Testis (tissue), 2 donors: ENCODE measurements at regions not wholly inside any gene's neighbourhood (a gene's known extent, or its start where the extent isn't known, plus 50 kb on each side); places are given as distances from the start of the nearest gene placed in this dataset.

Experiments used
- DNase-seq: peaks from one replicate; pipeline ENCODE4 v3.0.0-alpha.2; 2019
- H3K27ac ChIP-seq, 2 donors: fragments of 200-600 bp; sonication (generic); one replicate each; pipeline ENCODE4 v1.5.1; 2019
- H3K27me3 ChIP-seq: fragments of 200-600 bp; sonication (generic); one replicate; pipeline ENCODE4 v1.5.1; 2019
- H3K36me3 ChIP-seq: fragments of 200-600 bp; sonication (generic); one replicate; pipeline ENCODE4 v1.5.1; 2017; ENCODE audit warnings: low read depth; ENCODE audit errors: missing control alignments
- H3K4me1 ChIP-seq: fragments of 200-600 bp; sonication (generic); one replicate; pipeline ENCODE4 v1.5.1; 2019
- H3K4me3 ChIP-seq, 2 donors: fragments of 200-600 bp; sonication (generic); one replicate each; pipeline ENCODE4 v1.5.1; 2017 to 2019
- H3K9me3 ChIP-seq: fragments of 200-600 bp; sonication (generic); one replicate; pipeline ENCODE4 v1.5.1; 2017
- CTCF ChIP-seq, 3 experiments: fragments of 450-650 bp in 2 of 3; fragments of 200-600 bp in 1 of 3; sonication (generic) in 1 of 3; IDR thresholded peaks; one replicate each; pipeline ENCODE4 v1.5.1; 2016 to 2019; ENCODE audit warnings: antibody characterized with exemption in 3 of 3, mild to moderate bottlenecking in 2 of 3, moderate library complexity in 1 of 3
- POLR2A ChIP-seq: fragments of 450-650 bp; IDR thresholded peaks from one replicate; pipeline ENCODE4 v1.6.1; 2017; ENCODE audit warnings: antibody characterized with exemption, mild to moderate bottlenecking, moderate library complexity
- WGBS, 2 donors: methylation state at CpG; one replicate each; pipeline ENCODE4 v1.1.5; 2018; 5-methylcytosine and 5-hydroxymethylcytosine counted together
- intact Hi-C: fragments of 100-400 bp; cut with DNase I; formaldehyde crosslinking; loops from one replicate; pipeline ENCODE4 v1.15.1; 2023; ENCODE audit warnings: low total_unique reads

GRCh38 chr6:153412519-153412918, 281.4 kb upstream of the RGS17 start:
- no peak for TF ChIP-seq CTCF (IDR thresholded peaks at IDR 0.05)
- DNase-seq, result no peak
- no peak overlapping the region for H3K27ac ChIP-seq
- no peaks in the 10 kb centered on the region for H3K9me3 ChIP-seq
- intact Hi-C loops, result no loop called here
- no peaks in the 10 kb centered on the region for H3K27me3 ChIP-seq
- no peaks in the 10 kb centered on the region for H3K4me1 ChIP-seq
- whole genome bisulfite sequencing, 2 donors, result 85 to 88% methylated on average over 1 of the region's 1 CpG
- no peak overlapping the region for H3K4me3 ChIP-seq
- no peaks in the 10 kb centered on the region for H3K36me3 ChIP-seq

- no peak overlapping the region for H3K4me3 ChIP-seq
- WGBS, 2 donors, result 89 to 90% methylated on average over 3 of the region's 3 CpGs
- no peak overlapping the region for H3K27ac ChIP-seq
- H3K36me3 ChIP-seq, result no peaks in the 10 kb centered on the region
- no peaks in the 10 kb centered on the region for H3K4me1 ChIP-seq
- no peaks in the 10 kb centered on the region for H3K27me3 ChIP-seq
- intact Hi-C loops, result no loop called here
- no peak for DNase-seq
- TF ChIP-seq CTCF (IDR thresholded peaks at IDR 0.05) (no peak), POLR2A (no peak)
- no peaks in the 10 kb centered on the region for H3K9me3 ChIP-seq
Observed at GRCh38 chr6:153411070-153411648, 280.1 kb upstream of the RGS17 start.

- Histone ChIP-seq H3K27me3 (no peaks in the 10 kb centered on the region), H3K27ac (no peak overlapping the region), H3K4me1 (no peaks in the 10 kb centered on the region), H3K9me3 (no peaks in the 10 kb centered on the region), H3K4me3 (no peak overlapping the region), H3K36me3 (no peaks in the 10 kb centered on the region)
- intact Hi-C loops, result no loop called here
- WGBS, 2 donors, result 78 to 82% methylated on average over 4 of the region's 4 CpGs
- DNase-seq, result no peak
- TF ChIP-seq POLR2A, result no peak
- no peak for TF ChIP-seq CTCF (IDR thresholded peaks at IDR 0.05)
Observed at GRCh38 chr6:153405931-153406330, 274.8 kb upstream of the RGS17 start.

GRCh38 chr6:153401751-153402150, 270.7 kb upstream of the RGS17 start:
- Histone ChIP-seq H3K27ac (no peak overlapping the region), H3K27me3 (no peaks in the 10 kb centered on the region), H3K36me3 (no peaks in the 10 kb centered on the region), H3K9me3 (no peaks in the 10 kb centered on the region), H3K4me1 (no peaks in the 10 kb centered on the region), H3K4me3 (no peak overlapping the region)
- DNase-seq, result no peak
- WGBS, 2 donors, result 90 to 92% methylated on average over 2 of the region's 2 CpGs
- TF ChIP-seq CTCF (IDR thresholded peaks at IDR 0.05), result no peak
- no peak for TF ChIP-seq POLR2A
- intact Hi-C loops, result no loop called here

- 72 to 77% methylated on average over 4 of the region's 4 CpGs for WGBS, 2 donors
- Histone ChIP-seq H3K27ac (no peak overlapping the region), H3K4me1 (no peaks in the 10 kb centered on the region), H3K9me3 (no peaks in the 10 kb centered on the region), H3K4me3 (no peak overlapping the region), H3K27me3 (no peaks in the 10 kb centered on the region), H3K36me3 (no peaks in the 10 kb centered on the region)
- intact Hi-C loops, result no loop called here
- DNase-seq, result no peak
- TF ChIP-seq CTCF (IDR thresholded peaks at IDR 0.05), result no peak
- no peak for TF ChIP-seq POLR2A
Observed at GRCh38 chr6:153392156-153392555, 261.1 kb upstream of the RGS17 start.
